K562 (cell line): ENCODE measurements at regions not wholly inside any gene's neighbourhood (a gene's known extent, or its start where the extent isn't known, plus 50 kb on each side); places are given as distances from the start of the nearest gene placed in this dataset.

Source experiments
- AFF4 ChIP-seq: sonication (generic); formaldehyde crosslinking; IDR thresholded peaks from 2 replicates; pipeline ENCODE4 v1.8.0; 2023; ENCODE audit warnings: mild to moderate bottlenecking, missing genetic modification reagents
- CBFA2T3 ChIP-seq: fragments of 450-650 bp; IDR thresholded peaks from 2 replicates; pipeline ENCODE4 v1.6.1; 2017
- CHD1 ChIP-seq: fragments of 200-600 bp; sonication (generic); IDR thresholded peaks from one replicate; pipeline ENCODE4 v1.6.1; 2012; ENCODE audit warnings: mild to moderate bottlenecking, moderate library complexity, low read length, inconsistent platforms
- HNRNPUL1 ChIP-seq: fragments of 200-400 bp; formaldehyde crosslinking; IDR thresholded peaks from 2 replicates; pipeline ENCODE4 v1.6.1; 2017; ENCODE audit warnings: low read length
- L3MBTL2 ChIP-seq: fragments of 450-650 bp; IDR thresholded peaks from 2 replicates; pipeline ENCODE4 v1.6.1; 2016; ENCODE audit warnings: mild to moderate bottlenecking, moderate library complexity
- MAZ ChIP-seq, 2 experiments: fragments of 450-650 bp in 1 of 2; sonication (generic) in 1 of 2; formaldehyde crosslinking; IDR thresholded peaks in 1 of 2; conservative IDR thresholded peaks in 1 of 2; 2 replicates each; pipeline versions ENCODE4 v1.4.0 to v1.5.0; 2020; ENCODE audit warnings: mild to moderate bottlenecking in 1 of 2, missing genetic modification reagents in 1 of 2
- SAFB2 ChIP-seq: fragments of 200-400 bp; formaldehyde crosslinking; IDR thresholded peaks from 2 replicates; pipeline ENCODE4 v1.6.1; 2018; ENCODE audit warnings: borderline replicate concordance, low read length, low read depth, moderate library complexity; ENCODE audit not compliant: severe bottlenecking
- TAF7 ChIP-seq: fragments of 450-650 bp; IDR thresholded peaks from 2 replicates; pipeline ENCODE4 v1.6.1; 2016; ENCODE audit warnings: missing genetic modification characterization, missing compliant biosample characterization
- THRA ChIP-seq: fragments of 450-650 bp; IDR thresholded peaks from 2 replicates; pipeline ENCODE4 v1.6.1; 2017; ENCODE audit warnings: mild to moderate bottlenecking, moderate library complexity
- TOE1 ChIP-seq, 2 experiments: fragments of 450-650 bp in 1 of 2; sonication (generic) in 1 of 2; formaldehyde crosslinking in 1 of 2; IDR thresholded peaks; 2 replicates each; pipeline versions ENCODE4 v1.7.1 to v1.8.0; 2016 to 2022; ENCODE audit warnings: borderline replicate concordance in 2 of 2, mild to moderate bottlenecking in 2 of 2, antibody characterized with exemption in 1 of 2, inconsistent platforms in 1 of 2, low read depth in 1 of 2, missing genetic modification reagents in 1 of 2, moderate library complexity in 1 of 2
- ZNF121 ChIP-seq: sonication (generic); formaldehyde crosslinking; conservative IDR thresholded peaks from 2 replicates; pipeline ENCODE4 v1.8.0; 2022; ENCODE audit warnings: missing genetic modification reagents
- ZNF511 ChIP-seq: sonication (generic); formaldehyde crosslinking; IDR thresholded peaks from 2 replicates; pipeline ENCODE4 v1.8.0; 2022; ENCODE audit warnings: mild to moderate bottlenecking, missing genetic modification reagents
- ZNF695 ChIP-seq: fragments of 450-650 bp; formaldehyde crosslinking; IDR thresholded peaks from 2 replicates; pipeline ENCODE4 v1.4.0; 2020; ENCODE audit warnings: mild to moderate bottlenecking, moderate library complexity
- TF ChIP-seq, protein P1 (sequence below): fragments of 250-450 bp; sonication (Bioruptor Pico); IDR thresholded peaks from 2 replicates; pipeline ENCODE4 v1.5.0; 2021

DNA sequence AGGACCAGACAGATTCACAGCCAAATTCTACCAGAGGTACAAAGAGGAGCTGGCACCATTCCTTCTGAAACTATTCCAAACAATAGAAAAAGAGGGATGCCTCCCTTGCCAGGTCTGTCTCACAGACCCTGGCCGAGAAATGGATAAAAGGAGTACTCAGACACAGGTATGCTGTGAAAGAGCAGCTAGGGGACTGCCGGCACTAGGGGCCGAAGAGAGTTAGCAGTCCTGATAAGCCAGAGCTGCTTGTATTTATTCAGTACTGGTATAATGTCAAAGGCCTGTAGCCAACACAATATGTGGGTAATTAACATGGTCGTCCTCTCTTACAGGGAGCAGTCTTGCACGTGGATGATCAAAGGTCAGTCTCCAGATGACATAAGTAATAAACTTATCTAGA is 1042.1 kb upstream of the LCORL start (continued):
- TF ChIP-seq, protein P1, sequence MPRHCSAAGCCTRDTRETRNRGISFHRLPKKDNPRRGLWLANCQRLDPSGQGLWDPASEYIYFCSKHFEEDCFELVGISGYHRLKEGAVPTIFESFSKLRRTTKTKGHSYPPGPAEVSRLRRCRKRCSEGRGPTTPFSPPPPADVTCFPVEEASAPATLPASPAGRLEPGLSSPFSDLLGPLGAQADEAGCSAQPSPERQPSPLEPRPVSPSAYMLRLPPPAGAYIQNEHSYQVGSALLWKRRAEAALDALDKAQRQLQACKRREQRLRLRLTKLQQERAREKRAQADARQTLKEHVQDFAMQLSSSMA (CRISPR knock-in tag): no peak
- no peak for TF ChIP-seq SAFB2
- TF ChIP-seq MAZ (CRISPR knock-in tag; conservative IDR thresholded peaks at IDR 0.05 in 1 of 2, IDR thresholded peaks at IDR 0.05 in 1 of 2): no peak
- no peak for TF ChIP-seq CHD1
- TF ChIP-seq ZNF695 (CRISPR knock-in tag): no peak
- no peak for TF ChIP-seq HNRNPUL1
- TF ChIP-seq ZNF121 (CRISPR knock-in tag): no peak
- TF ChIP-seq THRA: no peak
- TF ChIP-seq L3MBTL2: no peak
- no peak for TF ChIP-seq CBFA2T3
- no peak for TF ChIP-seq AFF4
- TF ChIP-seq ZNF511 (CRISPR knock-in tag): no peak
- no peak for TF ChIP-seq TOE1 (IDR thresholded peaks at IDR 0.05; ENCODE audit: borderline replicate concordance)
- TF ChIP-seq TOE1 (CRISPR knock-in tag; IDR thresholded peaks at IDR 0.05; ENCODE audit: borderline replicate concordance, low read depth): no peak
- no peak for TF ChIP-seq TAF7 (tag)
